KMS-11 (cell line): ENCODE measurements at regions not wholly inside any gene's neighbourhood (a gene's known extent, or its start where the extent isn't known, plus 50 kb on each side); places are given as distances from the start of the nearest gene placed in this dataset.

Experiments used
- H2AFZ ChIP-seq: fragments of 200-600 bp; sonication (generic); 2 replicates; pipeline ENCODE4 v1.6.1; 2016; ENCODE audit warnings: antibody characterized with exemption, mixed run types, low read depth
- H3K27ac ChIP-seq: fragments of 200-600 bp; sonication (generic); 2 replicates; pipeline ENCODE4 v1.6.1; 2016; ENCODE audit warnings: mild to moderate bottlenecking, mixed run types
- H3K27me3 ChIP-seq: fragments of 200-600 bp; sonication (generic); 2 replicates; pipeline ENCODE4 v1.6.1; 2017; ENCODE audit warnings: mild to moderate bottlenecking, low read depth, mixed run types, moderate library complexity; ENCODE audit not compliant: insufficient read depth
- H3K36me3 ChIP-seq: fragments of 200-600 bp; sonication (generic); 2 replicates; pipeline ENCODE4 v1.6.1; 2017; ENCODE audit warnings: mild to moderate bottlenecking, mixed run types; ENCODE audit not compliant: insufficient read depth
- H3K4me1 ChIP-seq: fragments of 200-600 bp; sonication (generic); 2 replicates; pipeline ENCODE4 v1.6.1; 2016; ENCODE audit warnings: mild to moderate bottlenecking, low read depth, mixed run types; ENCODE audit not compliant: poor library complexity, severe bottlenecking
- H3K4me2 ChIP-seq: fragments of 200-600 bp; sonication (generic); 2 replicates; pipeline ENCODE4 v1.7.0; 2016; ENCODE audit warnings: mild to moderate bottlenecking, mixed run types
- H3K4me3 ChIP-seq: fragments of 200-600 bp; sonication (generic); IDR thresholded peaks from 2 replicates; pipeline ENCODE4 v1.6.1; 2017; ENCODE audit warnings: low read depth, low read length, mixed read lengths; ENCODE audit not compliant: insufficient read depth
- H3K79me2 ChIP-seq: fragments of 200-600 bp; sonication (generic); 2 replicates; pipeline ENCODE4 v1.6.1; 2016; ENCODE audit warnings: low read depth, mixed run types; ENCODE audit not compliant: insufficient read depth
- H3K9ac ChIP-seq: fragments of 200-600 bp; sonication (generic); 2 replicates; pipeline ENCODE4 v1.6.1; 2016; ENCODE audit warnings: mild to moderate bottlenecking, mixed run types
- H4K20me1 ChIP-seq: fragments of 200-600 bp; sonication (generic); 2 replicates; pipeline ENCODE4 v1.6.1; 2016; ENCODE audit warnings: mild to moderate bottlenecking, mixed run types; ENCODE audit not compliant: insufficient read depth
- TF ChIP-seq, protein P1 (sequence below): fragments of 200-600 bp; sonication (generic); conservative IDR thresholded peaks from 2 replicates; pipeline ENCODE4 v1.6.1; 2017; ENCODE audit warnings: low read depth, mild to moderate bottlenecking, antibody characterized with exemption, low read length, moderate library complexity, mixed read lengths

DNA sequence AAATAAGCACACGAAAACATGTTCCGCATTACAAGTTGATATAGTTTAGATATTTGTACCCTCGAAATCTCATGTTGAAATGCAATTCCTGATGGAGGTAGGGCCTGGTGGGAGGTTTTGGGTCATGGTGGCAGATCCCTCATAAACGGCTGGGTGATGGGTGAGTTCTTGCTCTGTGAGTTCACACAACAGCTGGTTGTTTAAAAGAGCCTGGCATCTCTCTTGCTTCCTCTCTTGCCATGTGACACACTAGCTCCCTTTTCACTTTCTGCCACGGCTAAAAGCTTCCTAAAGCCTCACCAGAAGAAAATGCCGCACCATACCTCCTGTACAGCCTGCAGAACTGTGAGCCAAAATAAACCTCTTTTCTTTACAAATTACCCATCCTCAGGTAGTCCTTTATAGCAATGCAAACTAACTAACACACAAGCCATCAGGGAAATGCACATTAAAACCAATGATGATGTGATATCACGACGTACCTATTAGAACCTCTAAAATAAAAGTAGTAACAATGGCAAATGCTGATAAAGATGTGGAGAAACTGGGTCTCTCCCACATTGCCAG is 188.5 kb downstream of the ANAPC1 start:
- TF ChIP-seq, protein P1, sequence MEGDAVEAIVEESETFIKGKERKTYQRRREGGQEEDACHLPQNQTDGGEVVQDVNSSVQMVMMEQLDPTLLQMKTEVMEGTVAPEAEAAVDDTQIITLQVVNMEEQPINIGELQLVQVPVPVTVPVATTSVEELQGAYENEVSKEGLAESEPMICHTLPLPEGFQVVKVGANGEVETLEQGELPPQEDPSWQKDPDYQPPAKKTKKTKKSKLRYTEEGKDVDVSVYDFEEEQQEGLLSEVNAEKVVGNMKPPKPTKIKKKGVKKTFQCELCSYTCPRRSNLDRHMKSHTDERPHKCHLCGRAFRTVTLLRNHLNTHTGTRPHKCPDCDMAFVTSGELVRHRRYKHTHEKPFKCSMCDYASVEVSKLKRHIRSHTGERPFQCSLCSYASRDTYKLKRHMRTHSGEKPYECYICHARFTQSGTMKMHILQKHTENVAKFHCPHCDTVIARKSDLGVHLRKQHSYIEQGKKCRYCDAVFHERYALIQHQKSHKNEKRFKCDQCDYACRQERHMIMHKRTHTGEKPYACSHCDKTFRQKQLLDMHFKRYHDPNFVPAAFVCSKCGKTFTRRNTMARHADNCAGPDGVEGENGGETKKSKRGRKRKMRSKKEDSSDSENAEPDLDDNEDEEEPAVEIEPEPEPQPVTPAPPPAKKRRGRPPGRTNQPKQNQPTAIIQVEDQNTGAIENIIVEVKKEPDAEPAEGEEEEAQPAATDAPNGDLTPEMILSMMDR, result no peak
- Histone ChIP-seq H2AFZ (no peak overlapping the region), H3K27me3 (no peaks in the 10 kb centered on the region), H4K20me1 (no peaks in the 10 kb centered on the region), H3K79me2 (no peaks in the 10 kb centered on the region), H3K36me3 (no peaks in the 10 kb centered on the region), H3K9ac (no peak overlapping the region), H3K4me3 (no peak overlapping the region), H3K4me2 (no peak overlapping the region), H3K27ac (no peak overlapping the region), H3K4me1 (peaks cover 35% of the 10 kb centered on the region)

DNA sequence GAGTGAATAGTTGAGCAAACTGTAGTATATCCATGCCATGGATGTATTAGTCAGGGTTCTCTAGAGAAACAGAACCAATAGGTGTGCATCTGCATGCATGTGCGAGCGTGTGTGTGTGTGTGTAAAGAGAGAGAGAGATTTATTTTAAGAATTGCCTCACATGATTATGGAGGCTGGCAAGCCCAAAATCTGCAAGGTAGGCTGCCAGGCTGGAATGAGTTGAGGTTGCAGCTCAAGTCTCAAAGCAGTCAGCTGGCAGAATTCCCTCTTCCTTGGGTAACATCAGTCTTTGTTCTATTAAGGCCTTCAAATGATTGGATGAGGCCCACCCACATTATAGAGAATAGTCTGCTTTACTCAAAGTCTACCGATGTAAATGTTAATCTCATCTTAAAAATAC is 187.8 kb downstream of the ANAPC1 start:
- H2AFZ ChIP-seq, result no peak overlapping the region
- peaks cover 42% of the 10 kb centered on the region for H3K4me1 ChIP-seq
- H3K79me2 ChIP-seq, result no peaks in the 10 kb centered on the region
- no peaks in the 10 kb centered on the region for H3K27me3 ChIP-seq
- H3K27ac ChIP-seq, result no peak overlapping the region
- TF ChIP-seq, protein P1, result no peak
- no peak overlapping the region for H3K4me3 ChIP-seq
- H3K4me2 ChIP-seq, result no peak overlapping the region
- no peaks in the 10 kb centered on the region for H3K36me3 ChIP-seq
- no peak overlapping the region for H3K9ac ChIP-seq
- H4K20me1 ChIP-seq, result no peaks in the 10 kb centered on the region

DNA sequence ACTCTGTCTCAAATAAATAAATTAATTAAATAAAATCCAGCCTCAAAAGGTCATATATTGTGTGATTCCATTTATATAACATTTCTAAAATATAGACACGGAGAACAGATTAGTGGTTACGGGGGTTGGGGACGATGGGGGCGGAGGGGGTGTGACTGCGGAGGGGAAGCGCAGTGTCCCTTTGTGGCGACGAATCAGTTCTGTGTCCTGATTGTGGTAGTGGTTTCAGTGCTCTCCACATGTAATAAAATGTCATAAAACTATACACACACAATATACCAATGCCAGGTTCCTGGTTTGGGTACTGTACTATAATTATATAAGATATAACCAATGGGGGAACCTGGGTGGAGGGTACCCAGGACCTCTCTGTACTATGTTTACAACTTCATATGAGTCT is 186.4 kb downstream of the ANAPC1 start:
- Histone ChIP-seq H3K27ac (no peak overlapping the region), H2AFZ (no peak overlapping the region), H3K36me3 (no peaks in the 10 kb centered on the region), H3K4me3 (no peak overlapping the region), H3K27me3 (no peaks in the 10 kb centered on the region), H3K4me1 (peaks cover 51% of the 10 kb centered on the region), H3K4me2 (no peak overlapping the region), H3K9ac (no peak overlapping the region), H4K20me1 (no peaks in the 10 kb centered on the region), H3K79me2 (no peaks in the 10 kb centered on the region)
- TF ChIP-seq, protein P1, result no peak

DNA sequence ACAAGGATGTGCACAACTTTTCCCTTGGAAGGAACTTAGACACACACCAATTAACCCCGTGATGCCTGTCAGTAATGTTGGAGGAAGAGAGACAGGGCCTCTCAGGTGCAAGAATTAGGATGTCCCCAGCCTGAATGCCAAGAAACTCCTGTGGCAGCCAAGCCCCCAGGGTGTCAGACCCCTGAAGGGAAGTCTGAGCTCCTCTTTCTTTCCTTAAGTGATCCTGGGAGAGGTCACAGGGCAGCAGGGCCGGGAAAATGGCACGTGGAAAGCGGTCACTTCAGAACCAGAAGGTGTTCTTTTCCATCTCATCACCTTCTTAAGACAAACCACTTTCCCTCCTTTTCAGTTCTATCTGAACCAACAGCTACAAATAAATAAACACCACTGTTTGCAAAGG is 185.9 kb downstream of the ANAPC1 start:
- H3K4me1 ChIP-seq, result peaks cover 55% of the 10 kb centered on the region
- H3K4me2 ChIP-seq, result 0 out of 2 replicates have a peak overlapping the region, but pooled peaks have one; percentile 13
- no peaks in the 10 kb centered on the region for H3K36me3 ChIP-seq
- TF ChIP-seq, protein P1, result no peak
- H3K9ac ChIP-seq, result no peak overlapping the region
- H4K20me1 ChIP-seq, result no peaks in the 10 kb centered on the region
- peak overlapping the region; percentile 82; the same call in 1 of the 2 replicates for H3K27ac ChIP-seq
- H3K27me3 ChIP-seq, result no peaks in the 10 kb centered on the region
- no peak overlapping the region for H3K4me3 ChIP-seq
- no peaks in the 10 kb centered on the region for H3K79me2 ChIP-seq
- no peak overlapping the region for H2AFZ ChIP-seq
